Endothelial cell of umbilical vein (primary cell): ENCODE measurements at regions not wholly inside any gene's neighbourhood (a gene's known extent, or its start where the extent isn't known, plus 50 kb on each side); places are given as distances from the start of the nearest gene placed in this dataset.

Source experiments
- BruUV-seq: library from RNA; stranded (reverse); fragments of 400-500 nt; replicated peaks from 2 replicates; lab custom pipeline; 2021; lab: Mats Ljungman, UMichigan
- CTCF ChIA-PET: fragments of 300-600, 350-600 bp; sonication (Branson Sonifier 250); formaldehyde crosslinking; loops from one replicate; lab custom pipeline; 2021; ENCODE audit warnings: antibody characterized with exemption, inconsistent platforms; lab: Charles Lee
- POLR2A ChIA-PET: fragments of 300-600, 350-600 bp; sonication (Branson Sonifier 250); formaldehyde crosslinking; loops from one replicate; lab custom pipeline; 2021; ENCODE audit warnings: antibody characterized with exemption, inconsistent platforms; lab: Charles Lee
- DNase-seq: peaks from one replicate; pipeline ENCODE4 v3.0.0-alpha.2; 2011; ENCODE audit warnings: low read depth, low spot score
- FAIRE-seq: peaks from 2 replicates; lab custom pipeline; 2011; peaks lifted over from hg19 to GRCh38; lab: Jason Lieb, UNC
- H2AFZ ChIP-seq: 2 replicates; pipeline ENCODE4 v1.6.0; 2012; ENCODE audit warnings: low read depth, low read length, control low read depth, inconsistent platforms
- H3K27ac ChIP-seq: 2 replicates; pipeline ENCODE4 v1.5.1; 2011; ENCODE audit warnings: low read depth, mild to moderate bottlenecking, control low read depth, low read length, moderate library complexity; ENCODE audit not compliant: insufficient read depth
- H3K27me3 ChIP-seq, 2 experiments: 2 replicates each; pipeline versions ENCODE4 v1.6.0 to v1.6.1; 2011; ENCODE audit warnings: low read length in 2 of 2, mixed read lengths in 1 of 2; ENCODE audit not compliant: control insufficient read depth in 2 of 2, insufficient read depth in 2 of 2
- H3K36me3 ChIP-seq, 2 experiments: 2 replicates in 1 of 2; 3 replicates in 1 of 2; pipeline ENCODE4 v1.5.1; 2011; ENCODE audit warnings: low read length in 2 of 2, mild to moderate bottlenecking in 1 of 2, moderate library complexity in 1 of 2; ENCODE audit not compliant: control insufficient read depth in 2 of 2, insufficient read depth in 2 of 2; ENCODE audit errors: extremely low read depth in 1 of 2
- H3K4me1 ChIP-seq: 3 replicates; pipeline ENCODE4 v1.5.1; 2011; ENCODE audit warnings: mild to moderate bottlenecking, low read length; ENCODE audit not compliant: control insufficient read depth, insufficient read depth; ENCODE audit errors: extremely low read depth
- H3K4me2 ChIP-seq: 2 replicates; pipeline ENCODE4 v1.6.1; 2011; ENCODE audit warnings: low read length, control low read depth, mixed read lengths; ENCODE audit not compliant: insufficient read depth
- H3K4me3 ChIP-seq, 3 experiments: fragments of 200-600 bp in 1 of 3; sonication (generic), shearing (Covaris generic) in 1 of 3; replicated peaks in 1 of 3; 2 replicates each; pipeline ENCODE4 v1.5.1; 2011 to 2016; ENCODE audit warnings: control low read depth in 3 of 3, low read length in 3 of 3, mild to moderate bottlenecking in 2 of 3, inconsistent platforms in 1 of 3, low read depth in 1 of 3, moderate library complexity in 1 of 3; ENCODE audit not compliant: insufficient read depth in 1 of 3
- H3K79me2 ChIP-seq: 2 replicates; pipeline ENCODE4 v1.6.0; 2012; ENCODE audit warnings: low read length, inconsistent platforms; ENCODE audit not compliant: control insufficient read depth, insufficient read depth
- H3K9ac ChIP-seq: replicated peaks from 2 replicates; pipeline ENCODE3; 2011; ENCODE audit warnings: low read length, control low read depth; ENCODE audit not compliant: insufficient read depth; ENCODE audit errors: extremely low read depth
- H3K9me1 ChIP-seq: replicated peaks from 3 replicates; pipeline ENCODE4 v1.6.0; 2011; ENCODE audit warnings: mild to moderate bottlenecking, low read length; ENCODE audit not compliant: control insufficient read depth, insufficient read depth; ENCODE audit errors: extremely low read depth
- H3K9me3 ChIP-seq: replicated peaks from 2 replicates; pipeline ENCODE4 v1.5.1; 2012; ENCODE audit warnings: low read length, inconsistent platforms; ENCODE audit not compliant: control insufficient read depth, insufficient read depth
- H4K20me1 ChIP-seq: replicated peaks from 2 replicates; pipeline ENCODE3; 2011; ENCODE audit warnings: mild to moderate bottlenecking, low read length; ENCODE audit not compliant: control insufficient read depth, insufficient read depth; ENCODE audit errors: extremely low read depth
- EZH2 ChIP-seq: IDR thresholded peaks from 2 replicates; pipeline ENCODE4 v1.6.1; 2012; ENCODE audit warnings: borderline replicate concordance, low read depth, mild to moderate bottlenecking, moderate library complexity, low read length, inconsistent platforms; ENCODE audit not compliant: severe bottlenecking
- FOS ChIP-seq: IDR thresholded peaks from 2 replicates; pipeline ENCODE4 v1.6.1; 2011; ENCODE audit warnings: mild to moderate bottlenecking, low read length, moderate library complexity, borderline replicate concordance; ENCODE audit not compliant: insufficient read depth
- GATA2 ChIP-seq: IDR thresholded peaks from 2 replicates; pipeline ENCODE4 v1.7.0; 2011; ENCODE audit warnings: low read depth, mild to moderate bottlenecking, moderate library complexity, mixed read lengths, low read length; ENCODE audit not compliant: insufficient read length, insufficient read depth
- JUN ChIP-seq: IDR thresholded peaks from 2 replicates; pipeline ENCODE4 v1.6.1; 2011; ENCODE audit warnings: borderline replicate concordance, low read depth; ENCODE audit not compliant: insufficient read length, insufficient read depth
- MYC ChIP-seq: IDR thresholded peaks from one replicate; pipeline ENCODE4 v1.6.1; 2011; ENCODE audit warnings: mild to moderate bottlenecking, low read depth, low read length
- POLR2A ChIP-seq: IDR thresholded peaks from 2 replicates; pipeline ENCODE4 v1.6.1; 2012; ENCODE audit warnings: low read depth, mild to moderate bottlenecking, control low read depth, low read length
- POLR2AphosphoS5 ChIP-seq: IDR thresholded peaks from 2 replicates; pipeline ENCODE4 v1.6.1; 2012; ENCODE audit warnings: low read depth, mild to moderate bottlenecking, control low read depth, low read length, moderate library complexity; ENCODE audit not compliant: insufficient read depth
- dilution Hi-C: fragments of 300-500 bp; cut with MboI; formaldehyde crosslinking; loops from one replicate; pipeline ENCODE4 v1.15.0; 2019; ENCODE audit warnings: low sequenced_read_pairs; ENCODE audit not compliant: extremely low pct_ligation_motif_present
- intact Hi-C: fragments of 100-400 bp; cut with micrococcal nuclease; formaldehyde crosslinking; loops from one replicate; pipeline ENCODE4 v1.10.0; 2022
- TF ChIP-seq, protein P1 (sequence below): IDR thresholded peaks from 2 replicates; pipeline ENCODE4 v1.6.1; 2011; ENCODE audit not compliant: insufficient read depth, insufficient read length
- TF ChIP-seq, protein P2 (sequence below), 2 donors: IDR thresholded peaks; 1 replicate in 1 of 2; 2 replicates in 1 of 2; pipeline ENCODE4 v1.5.1; 2011; ENCODE audit warnings: low read length in 2 of 2, mild to moderate bottlenecking in 2 of 2, moderate library complexity in 2 of 2, control low read depth in 1 of 2, inconsistent platforms in 1 of 2, low read depth in 1 of 2; ENCODE audit not compliant: insufficient read depth in 1 of 2; ENCODE audit errors: extremely low read depth in 1 of 2

DNA sequence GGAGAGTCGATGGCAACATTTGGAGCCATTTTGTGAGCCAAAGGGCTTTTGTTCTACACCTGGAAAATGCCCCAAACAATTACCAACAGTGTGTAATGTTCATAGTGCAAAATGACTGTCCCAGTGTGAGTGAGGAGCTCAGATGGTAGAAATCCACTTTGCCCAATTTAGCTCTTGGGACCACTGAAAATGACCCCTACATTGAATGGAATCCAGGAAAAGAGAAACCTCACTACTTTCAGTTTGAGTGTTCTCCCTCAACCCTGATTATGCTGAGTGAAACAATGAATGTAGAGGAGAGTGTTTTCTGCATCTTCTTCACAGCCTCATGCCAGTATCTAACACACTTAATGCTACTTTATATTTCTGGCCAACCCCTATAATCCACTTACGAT, 84.9 kb upstream of the NRN1 start:
- Histone ChIP-seq H3K36me3 (no peaks in the 10 kb centered on the region), H3K4me2 (no peak overlapping the region), H4K20me1 (no peaks in the 10 kb centered on the region), H3K9me3 (no peaks in the 10 kb centered on the region), H3K4me1 (no peaks in the 10 kb centered on the region), H3K9ac (no peak overlapping the region), H3K9me1 (no peaks in the 10 kb centered on the region), H3K27ac (no peak overlapping the region), H3K4me3 (no peak overlapping the region), H2AFZ (no peak overlapping the region), H3K27me3 (no peaks in the 10 kb centered on the region), H3K79me2 (no peaks in the 10 kb centered on the region)
- CTCF ChIA-PET, result no interaction called here
- dilution Hi-C loops, result no loop called here
- no peak for DNase-seq
- no peak for FAIRE-seq
- BruUV-seq, result no TSS peak
- intact Hi-C loops, result no loop called here
- TF ChIP-seq MYC (no peak), POLR2AphosphoS5 (no peak), GATA2 (no peak), EZH2 (no peak), JUN (no peak), FOS (no peak), POLR2A (no peak)
- TF ChIP-seq, protein P1, sequence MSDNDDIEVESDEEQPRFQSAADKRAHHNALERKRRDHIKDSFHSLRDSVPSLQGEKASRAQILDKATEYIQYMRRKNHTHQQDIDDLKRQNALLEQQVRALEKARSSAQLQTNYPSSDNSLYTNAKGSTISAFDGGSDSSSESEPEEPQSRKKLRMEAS, result no peak
- TF ChIP-seq, protein P2, sequence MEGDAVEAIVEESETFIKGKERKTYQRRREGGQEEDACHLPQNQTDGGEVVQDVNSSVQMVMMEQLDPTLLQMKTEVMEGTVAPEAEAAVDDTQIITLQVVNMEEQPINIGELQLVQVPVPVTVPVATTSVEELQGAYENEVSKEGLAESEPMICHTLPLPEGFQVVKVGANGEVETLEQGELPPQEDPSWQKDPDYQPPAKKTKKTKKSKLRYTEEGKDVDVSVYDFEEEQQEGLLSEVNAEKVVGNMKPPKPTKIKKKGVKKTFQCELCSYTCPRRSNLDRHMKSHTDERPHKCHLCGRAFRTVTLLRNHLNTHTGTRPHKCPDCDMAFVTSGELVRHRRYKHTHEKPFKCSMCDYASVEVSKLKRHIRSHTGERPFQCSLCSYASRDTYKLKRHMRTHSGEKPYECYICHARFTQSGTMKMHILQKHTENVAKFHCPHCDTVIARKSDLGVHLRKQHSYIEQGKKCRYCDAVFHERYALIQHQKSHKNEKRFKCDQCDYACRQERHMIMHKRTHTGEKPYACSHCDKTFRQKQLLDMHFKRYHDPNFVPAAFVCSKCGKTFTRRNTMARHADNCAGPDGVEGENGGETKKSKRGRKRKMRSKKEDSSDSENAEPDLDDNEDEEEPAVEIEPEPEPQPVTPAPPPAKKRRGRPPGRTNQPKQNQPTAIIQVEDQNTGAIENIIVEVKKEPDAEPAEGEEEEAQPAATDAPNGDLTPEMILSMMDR (IDR thresholded peaks at IDR 0.05; ENCODE audit: extremely low read depth in 1 of 2, insufficient read depth in 1 of 2, low read depth in 1 of 2, low read length in 2 of 2), result no peak
- POLR2A ChIA-PET, result no interaction called here
